H1 (cell line): ENCODE measurements at regions not wholly inside any gene's neighbourhood (a gene's known extent, or its start where the extent isn't known, plus 50 kb on each side); places are given as distances from the start of the nearest gene placed in this dataset.

Experiments used
- CTCF ChIA-PET: fragments of 300-600 bp; sonication (Branson Sonifier 250); formaldehyde crosslinking; loops from one replicate; lab custom pipeline; 2021; ENCODE audit not compliant: partially characterized antibody; lab: Charles Lee
- POLR2A ChIA-PET: fragments of 300-600 bp; sonication (Branson Sonifier 250); formaldehyde crosslinking; loops from one replicate; lab custom pipeline; 2021; ENCODE audit warnings: inconsistent platforms; ENCODE audit not compliant: partially characterized antibody; lab: Charles Lee
- DNase-seq, 2 experiments: peaks; one replicate each; pipeline versions ENCODE4 v3.0.0 to v3.0.0-alpha.2; 2010 to 2022; ENCODE audit warnings: low spot score in 2 of 2, low read depth in 1 of 2, mixed read lengths in 1 of 2
- FAIRE-seq: peaks from 2 replicates; lab custom pipeline; 2011; peaks lifted over from hg19 to GRCh38; lab: Jason Lieb, UNC
- H2AFZ ChIP-seq: 2 replicates; pipeline ENCODE4 v1.8.1; 2012; ENCODE audit warnings: low read length, inconsistent platforms
- H2AK5ac ChIP-seq: 2 replicates; pipeline ENCODE4 v1.6.1; 2013; ENCODE audit warnings: low read depth, low read length
- H2BK120ac ChIP-seq: replicated peaks from 2 replicates; pipeline ENCODE3; 2013; ENCODE audit warnings: low read depth, low read length, inconsistent platforms
- H2BK12ac ChIP-seq: 2 replicates; pipeline ENCODE4 v1.6.1; 2013; ENCODE audit warnings: low read depth, low read length
- H2BK15ac ChIP-seq: 2 replicates; pipeline ENCODE4 v1.6.1; 2013; ENCODE audit warnings: low read length
- H2BK20ac ChIP-seq: 2 replicates; pipeline ENCODE4 v1.6.1; 2013; ENCODE audit warnings: low read length
- H2BK5ac ChIP-seq: 2 replicates; pipeline ENCODE4 v1.6.1; 2013; ENCODE audit warnings: low read depth, low read length
- H3K14ac ChIP-seq: 2 replicates; pipeline ENCODE4 v1.6.1; 2013; ENCODE audit warnings: inconsistent platforms; ENCODE audit not compliant: insufficient read length
- H3K18ac ChIP-seq: 2 replicates; pipeline ENCODE4 v1.6.1; 2013; ENCODE audit warnings: low read length; ENCODE audit errors: extremely low read depth
- H3K23ac ChIP-seq: 2 replicates; pipeline ENCODE4 v1.6.1; 2013; ENCODE audit warnings: inconsistent platforms; ENCODE audit not compliant: insufficient read length
- H3K23me2 ChIP-seq: 2 replicates; pipeline ENCODE4 v1.6.1; 2013; ENCODE audit warnings: low read depth, low read length
- H3K27ac ChIP-seq: 2 replicates; pipeline ENCODE4 v1.6.1; 2011; ENCODE audit warnings: low read depth, low read length, inconsistent platforms
- H3K27me3 ChIP-seq, 4 experiments: replicated peaks in 1 of 4; 1 replicate in 1 of 4; 2 replicates in 3 of 4; pipeline versions ENCODE4 v1.6.1 to v1.8.1; 2011 to 2013; ENCODE audit warnings: low read length in 3 of 4, mild to moderate bottlenecking in 3 of 4, inconsistent platforms in 2 of 4, mixed read lengths in 2 of 4, moderate library complexity in 1 of 4; ENCODE audit not compliant: control insufficient read depth in 3 of 4, insufficient read depth in 3 of 4; ENCODE audit errors: extremely low read depth in 1 of 4
- H3K36me3 ChIP-seq, 4 experiments: 2 replicates each; pipeline versions ENCODE4 v1.6.1 to v1.8.1; 2011 to 2013; ENCODE audit warnings: mild to moderate bottlenecking in 4 of 4, low read length in 3 of 4, moderate library complexity in 2 of 4, control low read depth in 1 of 4, inconsistent platforms in 1 of 4; ENCODE audit not compliant: insufficient read depth in 4 of 4, control insufficient read depth in 2 of 4
- H3K4ac ChIP-seq: replicated peaks from 2 replicates; pipeline ENCODE3; 2013; ENCODE audit warnings: low read length, low read depth, mixed read lengths, inconsistent platforms; ENCODE audit not compliant: insufficient read length
- H3K4me1 ChIP-seq, 4 experiments: replicated peaks in 1 of 4; 1 replicate in 1 of 4; 2 replicates in 3 of 4; pipeline versions ENCODE4 v1.6.1 to v1.8.1; 2011 to 2013; ENCODE audit warnings: low read length in 3 of 4, inconsistent platforms in 2 of 4, mixed read lengths in 1 of 4; ENCODE audit not compliant: insufficient read depth in 4 of 4, control insufficient read depth in 3 of 4
- H3K4me2 ChIP-seq, 2 experiments: 2 replicates each; pipeline versions ENCODE4 v1.6.1 to v1.8.1; 2011 to 2013; ENCODE audit warnings: low read depth in 2 of 2, low read length in 2 of 2, control low read depth in 1 of 2, inconsistent platforms in 1 of 2, mild to moderate bottlenecking in 1 of 2; ENCODE audit not compliant: insufficient read depth in 1 of 2
- H3K4me3 ChIP-seq, 4 experiments: fragments of 200-600, 300-600 bp in 1 of 4; sonication (generic), shearing (Covaris generic), sonication (Bioruptor Twin) in 1 of 4; 2 replicates each; pipeline versions ENCODE4 v1.5.1 to v1.8.1; 2011 to 2016; ENCODE audit warnings: low read length in 4 of 4, low read depth in 3 of 4, control low read depth in 2 of 4, inconsistent platforms in 2 of 4, mild to moderate bottlenecking in 2 of 4, mixed read lengths in 1 of 4, moderate library complexity in 1 of 4; ENCODE audit not compliant: insufficient read depth in 2 of 4; ENCODE audit errors: extremely low read depth in 1 of 4
- H3K56ac ChIP-seq: replicated peaks from 2 replicates; pipeline ENCODE3; 2013; ENCODE audit warnings: low read depth, mild to moderate bottlenecking, mixed read lengths, low read length, inconsistent platforms; ENCODE audit not compliant: insufficient read length
- H3K79me1 ChIP-seq: 2 replicates; pipeline ENCODE4 v1.6.1; 2013; ENCODE audit warnings: low read depth, low read length, control low read depth
- H3K79me2 ChIP-seq, 2 experiments: 2 replicates each; pipeline versions ENCODE4 v1.6.1 to v1.8.1; 2012 to 2013; ENCODE audit warnings: low read length in 2 of 2, mild to moderate bottlenecking in 2 of 2, inconsistent platforms in 1 of 2; ENCODE audit not compliant: insufficient read depth in 2 of 2, control insufficient read depth in 1 of 2
- H3K9ac ChIP-seq, 4 experiments: replicated peaks in 1 of 4; 1 replicate in 1 of 4; 2 replicates in 3 of 4; pipeline versions ENCODE4 v1.6.1 to v1.8.1; 2011 to 2013; ENCODE audit warnings: low read depth in 3 of 4, low read length in 3 of 4, control low read depth in 2 of 4, mild to moderate bottlenecking in 2 of 4, moderate library complexity in 2 of 4, inconsistent platforms in 1 of 4; ENCODE audit errors: extremely low read depth in 1 of 4
- H3K9me3 ChIP-seq, 2 experiments: 2 replicates each; pipeline versions ENCODE4 v1.6.1 to v1.8.1; 2012 to 2013; ENCODE audit warnings: mild to moderate bottlenecking in 2 of 2, moderate library complexity in 2 of 2, control low read depth in 1 of 2, inconsistent platforms in 1 of 2, low read depth in 1 of 2, low read length in 1 of 2, mixed read lengths in 1 of 2; ENCODE audit not compliant: insufficient read depth in 2 of 2
- H4K20me1 ChIP-seq, 2 experiments: replicated peaks in 1 of 2; 2 replicates each; pipeline versions ENCODE3 to v1.8.1; 2011 to 2013; ENCODE audit warnings: inconsistent platforms in 2 of 2, low read length in 2 of 2, mild to moderate bottlenecking in 1 of 2; ENCODE audit not compliant: insufficient read depth in 2 of 2, control insufficient read depth in 1 of 2
- H4K5ac ChIP-seq: 2 replicates; pipeline ENCODE4 v1.6.1; 2013; ENCODE audit warnings: low read length, low read depth, mixed read lengths, inconsistent platforms; ENCODE audit not compliant: insufficient read length
- H4K8ac ChIP-seq: 2 replicates; pipeline ENCODE4 v1.8.0; 2013; ENCODE audit warnings: mild to moderate bottlenecking, moderate library complexity, low read length, inconsistent platforms; ENCODE audit not compliant: insufficient read depth; ENCODE audit errors: extremely low read depth
- H4K91ac ChIP-seq: replicated peaks from 2 replicates; pipeline ENCODE3; 2013; ENCODE audit warnings: low read length, mixed read lengths, inconsistent platforms; ENCODE audit not compliant: insufficient read length
- CBX8 ChIP-seq: fragments of 300-800, 300-1000 bp; sonication (generic); IDR thresholded peaks from 2 replicates; pipeline ENCODE4 v1.7.1; 2016; ENCODE audit warnings: low read depth, low read length, borderline replicate concordance
- CEBPB ChIP-seq: IDR thresholded peaks from 2 replicates; pipeline ENCODE4 v1.6.1; 2012; ENCODE audit warnings: low read depth, low read length
- CREB1 ChIP-seq: IDR thresholded peaks from 2 replicates; pipeline ENCODE4 v1.6.1; 2012; ENCODE audit warnings: inconsistent platforms
- EP300 ChIP-seq, 2 experiments: IDR thresholded peaks; 1 replicate in 1 of 2; 2 replicates in 1 of 2; pipeline ENCODE4 v1.6.1; 2011 to 2012; ENCODE audit warnings: low read depth in 2 of 2, low read length in 2 of 2, mild to moderate bottlenecking in 2 of 2, borderline replicate concordance in 1 of 2, inconsistent platforms in 1 of 2, moderate library complexity in 1 of 2
- EZH2 ChIP-seq: fragments of 200-600 bp; sonication (generic); IDR thresholded peaks from 2 replicates; pipeline ENCODE4 v1.7.1; 2012; ENCODE audit warnings: low read depth, mild to moderate bottlenecking, moderate library complexity, low read length, inconsistent platforms; ENCODE audit not compliant: severe bottlenecking
- GABPA ChIP-seq: IDR thresholded peaks from 2 replicates; pipeline ENCODE4 v1.6.1; 2011; ENCODE audit warnings: mild to moderate bottlenecking, low read length, moderate library complexity, borderline replicate concordance; ENCODE audit not compliant: insufficient read depth
- JUND ChIP-seq: IDR thresholded peaks from 2 replicates; pipeline ENCODE4 v1.6.1; 2011; ENCODE audit warnings: mild to moderate bottlenecking, improper control_type of control experiment, low read length
- KDM4A ChIP-seq: IDR thresholded peaks from one replicate; pipeline ENCODE4 v1.7.1; 2012; ENCODE audit warnings: low read depth, mild to moderate bottlenecking, moderate library complexity, low read length, inconsistent platforms; ENCODE audit not compliant: severe bottlenecking
- NANOG ChIP-seq: IDR thresholded peaks from 2 replicates; pipeline ENCODE4 v1.6.1; 2011; ENCODE audit warnings: low read length, low read depth, mild to moderate bottlenecking, inconsistent platforms; ENCODE audit not compliant: insufficient read depth, poor library complexity, severe bottlenecking
- NRF1 ChIP-seq: IDR thresholded peaks from 2 replicates; pipeline ENCODE4 v1.6.1; 2011; ENCODE audit warnings: mild to moderate bottlenecking, low read depth, low read length, improper control_type of control experiment
- SIN3A ChIP-seq, 2 experiments: IDR thresholded peaks in 1 of 2; conservative IDR thresholded peaks in 1 of 2; 2 replicates each; pipeline ENCODE4 v1.6.1; 2011 to 2012; ENCODE audit warnings: low read length in 2 of 2, improper control_type of control experiment in 1 of 2, low read depth in 1 of 2, mild to moderate bottlenecking in 1 of 2
- SIRT6 ChIP-seq: IDR thresholded peaks from one replicate; pipeline ENCODE4 v1.7.1; 2012; ENCODE audit warnings: low read length, inconsistent platforms
- SIX5 ChIP-seq: IDR thresholded peaks from 2 replicates; pipeline ENCODE4 v1.6.1; 2011; ENCODE audit warnings: mild to moderate bottlenecking, low read depth, low read length
- SP1 ChIP-seq: IDR thresholded peaks from 2 replicates; pipeline ENCODE4 v1.6.1; 2011; ENCODE audit warnings: low read depth, low read length
- TEAD4 ChIP-seq: IDR thresholded peaks from 2 replicates; pipeline ENCODE4 v1.6.1; 2012; ENCODE audit warnings: low read depth, low read length, inconsistent platforms, mixed read lengths
- WGBS, 2 experiments: shearing (Covaris generic) in 1 of 2; methylation state at CpG; one replicate each; pipeline versions ENCODE4 v1.1.6 to v1.1.7; 2013 to 2015; ENCODE audit warnings: low lambda C conversion rate in 2 of 2, mixed read lengths in 2 of 2, inconsistent platforms in 1 of 2, low coverage in 1 of 2, missing lambda C conversion rate in 1 of 2; ENCODE audit not compliant: insufficient replicate concordance in 2 of 2, insufficient coverage in 1 of 2, insufficient read length in 1 of 2; ENCODE audit errors: extremely low coverage in 1 of 2, missing lambda C conversion rate in 1 of 2; 5-methylcytosine and 5-hydroxymethylcytosine counted together

- no peak overlapping the region for H3K56ac ChIP-seq
- H3K4me2 ChIP-seq: no peak overlapping the region
- no peak overlapping the region for H4K8ac ChIP-seq
- H2BK20ac ChIP-seq: no peak overlapping the region
- H2BK120ac ChIP-seq: no peak overlapping the region
- DNase-seq (no peak), FAIRE-seq (no peak)
- H3K14ac ChIP-seq: no peak overlapping the region
- H4K20me1 ChIP-seq: peaks cover 0 to 9% of the 10 kb centered on the region in 2 experiments
- no peak overlapping the region for H3K23ac ChIP-seq
- ChIA-PET POLR2A (no interaction called here), CTCF (interaction anchor here (0.5 to 1.8 kb wide), 8 partner anchors 12 to 327 kb away, joined by 3 to 5 read pairs (median 4); no protein-coding TSS in a partner anchor)
- H3K27me3 ChIP-seq: peaks cover 0 to 3% (median 0%) of the 10 kb centered on the region in 4 experiments; a peak in 3 of 7 replicates
- H3K4me1 ChIP-seq: no peaks in the 10 kb centered on the region
- no peak overlapping the region for H4K91ac ChIP-seq
- H3K4me3 ChIP-seq: no peak overlapping the region
- H2BK12ac ChIP-seq: no peak overlapping the region
- no peak overlapping the region for H3K27ac ChIP-seq
- 91% methylated on average over 3 of the region's 3 CpGs; no CpG with 5 or more reads in 1 of the 2 experiments for WGBS, 2 experiments
- no peak overlapping the region for H3K4ac ChIP-seq
- H3K23me2 ChIP-seq: peaks cover 10% of the 10 kb centered on the region
- no peak overlapping the region for H2AFZ ChIP-seq
- H3K79me1 ChIP-seq: no peaks in the 10 kb centered on the region
- no peaks in the 10 kb centered on the region; a peak in 1 of 4 replicates for H3K79me2 ChIP-seq
- H3K18ac ChIP-seq: no peak overlapping the region
- no peak overlapping the region for H2BK15ac ChIP-seq
- H3K9ac ChIP-seq: no peak overlapping the region
- no peaks in the 10 kb centered on the region; a peak in 1 of 8 replicates for H3K36me3 ChIP-seq
- no peak overlapping the region for H2AK5ac ChIP-seq
- no peak overlapping the region for H2BK5ac ChIP-seq
- peaks cover 0 to 5% of the 10 kb centered on the region in 2 experiments; a peak in 1 of 4 replicates for H3K9me3 ChIP-seq
- H4K5ac ChIP-seq: no peak overlapping the region
- TF ChIP-seq EP300 (IDR thresholded peaks at IDR 0.05; ENCODE audit: borderline replicate concordance in 1 of 2, low read depth in 2 of 2, low read length in 2 of 2) (no peak), NRF1 (no peak), CBX8 (no peak), SP1 (no peak), CREB1 (no peak), KDM4A (no peak), JUND (no peak), SIX5 (no peak), TEAD4 (no peak), SIRT6 (no peak), EZH2 (no peak), SIN3A (conservative IDR thresholded peaks at IDR 0.05 in 1 of 2, IDR thresholded peaks at IDR 0.05 in 1 of 2; ENCODE audit: low read depth in 1 of 2, low read length in 2 of 2) (no peak), CEBPB (no peak), GABPA (no peak), NANOG (no peak)
Observed at GRCh38 chr10:70958396-70958795, 70.0 kb upstream of the PCBD1 start.
